IPS DF 6.9 (cell line): ENCODE measurements at regions not wholly inside any gene's neighbourhood (a gene's known extent, or its start where the extent isn't known, plus 50 kb on each side); places are given as distances from the start of the nearest gene placed in this dataset.

ENCODE experiments used
- DNase-seq: peaks from one replicate; pipeline ENCODE4 v3.0.0-alpha.2; 2013; ENCODE audit warnings: low read depth, low spot score
- H3K27ac ChIP-seq: one replicate; pipeline ENCODE4 v1.5.1; 2013; ENCODE audit warnings: low read length, control low read depth
- H3K27me3 ChIP-seq: 2 replicates; pipeline ENCODE4 v1.6.1; 2013; ENCODE audit warnings: mild to moderate bottlenecking, low read length; ENCODE audit not compliant: control insufficient read depth, insufficient read depth
- H3K36me3 ChIP-seq: 2 replicates; pipeline ENCODE4 v1.6.1; 2013; ENCODE audit warnings: low read length; ENCODE audit not compliant: control insufficient read depth, insufficient read depth
- H3K4me1 ChIP-seq: 2 replicates; pipeline ENCODE4 v1.6.1; 2013; ENCODE audit warnings: low read length; ENCODE audit not compliant: control insufficient read depth, insufficient read depth
- H3K4me3 ChIP-seq: 2 replicates; pipeline ENCODE4 v1.5.1; 2013; ENCODE audit warnings: mild to moderate bottlenecking, low read length
- H3K9me3 ChIP-seq: 2 replicates; pipeline ENCODE4 v1.6.1; 2013; ENCODE audit warnings: low read length, inconsistent platforms; ENCODE audit not compliant: control insufficient read depth, insufficient read depth
- WGBS: extraction: QIAGEN DNeasy Blood & Tissue Kit; methylation state at CpG from one replicate; pipeline ENCODE4 v1.1.7; 2013; ENCODE audit warnings: mixed read lengths, missing lambda C conversion rate; ENCODE audit not compliant: insufficient read length, insufficient coverage; 5-methylcytosine and 5-hydroxymethylcytosine counted together

DNA sequence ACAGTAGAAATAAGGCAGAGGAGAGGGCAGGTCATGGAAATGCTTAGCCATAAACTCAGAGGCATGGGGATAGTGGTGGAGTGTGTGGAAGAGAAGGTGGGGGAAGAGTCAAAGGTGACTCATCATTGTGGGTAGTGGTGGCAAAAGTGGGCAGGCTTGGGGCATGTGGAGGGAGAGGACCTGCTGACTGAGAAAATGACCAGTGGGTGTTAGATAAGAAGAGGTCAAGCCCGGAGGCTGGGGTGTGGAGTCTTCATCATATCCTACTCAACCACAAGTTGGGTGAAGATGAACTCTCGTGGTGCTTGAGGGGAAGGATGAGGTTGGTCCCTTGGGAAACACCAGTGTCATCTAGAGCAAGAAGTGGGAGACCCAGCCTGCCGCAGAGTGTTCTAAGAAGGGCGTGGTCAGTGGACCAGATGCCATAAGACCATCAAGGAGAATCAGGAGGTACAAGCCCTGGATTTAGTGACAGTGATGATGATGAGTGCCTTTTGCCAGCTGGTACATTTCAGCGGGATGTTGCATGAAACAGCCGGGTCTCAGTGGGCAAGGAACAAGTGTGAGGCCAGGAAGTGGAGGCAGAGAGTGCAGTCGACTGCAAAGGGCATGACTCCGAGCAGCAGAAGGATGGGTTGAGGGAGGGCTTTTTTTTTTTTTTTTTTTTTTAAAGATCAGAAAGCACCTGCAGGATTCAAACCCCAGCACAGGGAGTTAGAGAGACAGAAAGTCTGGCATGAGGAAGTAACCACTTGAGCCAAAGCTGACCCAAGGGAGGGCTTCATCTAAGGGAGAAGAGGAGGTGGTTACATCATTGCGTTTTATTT is 122.6 kb upstream of the SPRED2 start:
- H3K36me3 ChIP-seq = no peaks in the 10 kb centered on the region
- no peaks in the 10 kb centered on the region for H3K27me3 ChIP-seq
- DNase-seq = no peak
- peaks cover 4% of the 10 kb centered on the region; the same call in 1 of the 2 replicates for H3K4me1 ChIP-seq
- no peak overlapping the region for H3K27ac ChIP-seq
- H3K9me3 ChIP-seq = no peaks in the 10 kb centered on the region
- WGBS = no CpG with 5 or more reads among the region's 9 CpGs
- H3K4me3 ChIP-seq = no peak overlapping the region

- Histone ChIP-seq H3K4me1 (peaks cover 2% of the 10 kb centered on the region; the same call in 1 of the 2 replicates), H3K36me3 (no peaks in the 10 kb centered on the region), H3K27ac (no peak overlapping the region), H3K27me3 (no peaks in the 10 kb centered on the region), H3K4me3 (no peak overlapping the region), H3K9me3 (no peaks in the 10 kb centered on the region)
- no CpG with 5 or more reads among the region's 10 CpGs for WGBS
- DNase-seq = no peak
These were observed 121.2 kb upstream of the SPRED2 start for GRCh38 chr2:65553504-65554074.

GRCh38 chr2:65551528-65551927 is 119.1 kb upstream of the SPRED2 start:
- no peak for DNase-seq
- H3K9me3 ChIP-seq = no peaks in the 10 kb centered on the region
- no peak overlapping the region for H3K27ac ChIP-seq
- H3K4me3 ChIP-seq = no peak overlapping the region
- no peaks in the 10 kb centered on the region for H3K4me1 ChIP-seq
- H3K27me3 ChIP-seq = no peaks in the 10 kb centered on the region
- H3K36me3 ChIP-seq = no peaks in the 10 kb centered on the region
- WGBS = no CpG with 5 or more reads among the region's 7 CpGs

- Histone ChIP-seq H3K9me3 (no peaks in the 10 kb centered on the region), H3K4me3 (no peak overlapping the region), H3K27ac (no peak overlapping the region), H3K4me1 (peaks cover 2% of the 10 kb centered on the region; the same call in 1 of the 2 replicates), H3K27me3 (no peaks in the 10 kb centered on the region), H3K36me3 (no peaks in the 10 kb centered on the region)
- no peak for DNase-seq
- no CpG with 5 or more reads among the region's 7 CpGs for WGBS
These were observed 117.8 kb upstream of the SPRED2 start for GRCh38 chr2:65550246-65550645.

DNA sequence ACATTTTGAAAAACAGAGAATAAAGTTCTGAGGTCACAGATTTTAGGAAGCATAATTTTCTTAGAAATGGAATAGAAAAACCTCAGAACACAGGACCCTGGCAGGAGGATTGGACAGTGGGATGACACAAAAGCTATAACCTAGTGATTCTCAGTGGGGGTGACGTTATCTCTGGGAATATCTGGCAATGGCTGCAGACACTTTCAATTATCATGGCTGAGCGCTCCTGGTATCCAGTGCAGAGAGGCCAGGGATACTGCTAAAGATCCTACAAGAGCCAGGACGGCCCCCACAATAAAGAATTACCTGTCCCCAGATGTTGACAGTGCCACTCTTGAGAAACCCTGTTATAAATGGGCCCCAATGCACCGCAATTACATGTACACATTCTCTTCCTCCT is 117.2 kb upstream of the SPRED2 start:
- no peaks in the 10 kb centered on the region for H3K36me3 ChIP-seq
- no peak overlapping the region for H3K27ac ChIP-seq
- no CpG with 5 or more reads among the region's 4 CpGs for WGBS
- peaks cover 2% of the 10 kb centered on the region; the same call in 1 of the 2 replicates for H3K4me1 ChIP-seq
- no peak for DNase-seq
- H3K9me3 ChIP-seq = no peaks in the 10 kb centered on the region
- H3K4me3 ChIP-seq = no peak overlapping the region
- no peaks in the 10 kb centered on the region for H3K27me3 ChIP-seq

DNA sequence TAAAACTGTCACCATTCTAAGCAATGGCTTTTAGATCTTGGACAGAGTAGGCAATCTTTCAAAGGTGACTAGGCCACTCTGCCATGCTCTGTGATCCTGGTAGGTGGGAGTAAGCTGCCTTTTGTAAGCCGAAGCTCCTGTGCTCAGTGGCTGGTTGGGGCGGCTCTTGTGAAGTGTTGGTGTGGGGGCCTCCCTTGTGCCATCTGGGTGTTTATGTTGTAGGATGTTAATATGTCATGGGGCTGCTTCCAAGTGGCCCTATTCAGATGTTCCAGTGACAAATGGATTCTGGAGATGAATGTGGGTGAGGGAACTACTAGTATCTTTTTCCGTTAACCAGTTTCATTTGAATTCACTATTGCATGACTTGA is 116.8 kb upstream of the SPRED2 start:
- no peaks in the 10 kb centered on the region for H3K27me3 ChIP-seq
- H3K27ac ChIP-seq = no peak overlapping the region
- H3K4me1 ChIP-seq = peaks cover 2% of the 10 kb centered on the region; the same call in 1 of the 2 replicates
- H3K4me3 ChIP-seq = no peak overlapping the region
- no peaks in the 10 kb centered on the region for H3K9me3 ChIP-seq
- WGBS = no CpG with 5 or more reads among the region's 3 CpGs
- no peaks in the 10 kb centered on the region for H3K36me3 ChIP-seq
- DNase-seq = no peak

GRCh38 chr2:65548576-65549256 is 116.3 kb upstream of the SPRED2 start:
- whole genome bisulfite sequencing = no CpG with 5 or more reads among the region's 7 CpGs
- peaks cover 2% of the 10 kb centered on the region; the same call in 1 of the 2 replicates for H3K4me1 ChIP-seq

GRCh38 chr2:65548064-65548463 is 115.7 kb upstream of the SPRED2 start:
- H3K4me1 ChIP-seq = peaks cover 2% of the 10 kb centered on the region; the same call in 1 of the 2 replicates
- WGBS = no CpG with 5 or more reads among the region's 4 CpGs
- H3K27me3 ChIP-seq = no peaks in the 10 kb centered on the region
- H3K4me3 ChIP-seq = no peak overlapping the region
- no peak overlapping the region for H3K27ac ChIP-seq
- no peak for DNase-seq
- no peaks in the 10 kb centered on the region for H3K9me3 ChIP-seq
- H3K36me3 ChIP-seq = no peaks in the 10 kb centered on the region

More at GRCh38 chr2:65548576-65549256, 116.3 kb upstream of the SPRED2 start:
- Histone ChIP-seq H3K27me3 (no peaks in the 10 kb centered on the region), H3K27ac (no peak overlapping the region), H3K36me3 (no peaks in the 10 kb centered on the region), H3K9me3 (no peaks in the 10 kb centered on the region), H3K4me3 (no peak overlapping the region)
- DNase-seq = no peak

DNA sequence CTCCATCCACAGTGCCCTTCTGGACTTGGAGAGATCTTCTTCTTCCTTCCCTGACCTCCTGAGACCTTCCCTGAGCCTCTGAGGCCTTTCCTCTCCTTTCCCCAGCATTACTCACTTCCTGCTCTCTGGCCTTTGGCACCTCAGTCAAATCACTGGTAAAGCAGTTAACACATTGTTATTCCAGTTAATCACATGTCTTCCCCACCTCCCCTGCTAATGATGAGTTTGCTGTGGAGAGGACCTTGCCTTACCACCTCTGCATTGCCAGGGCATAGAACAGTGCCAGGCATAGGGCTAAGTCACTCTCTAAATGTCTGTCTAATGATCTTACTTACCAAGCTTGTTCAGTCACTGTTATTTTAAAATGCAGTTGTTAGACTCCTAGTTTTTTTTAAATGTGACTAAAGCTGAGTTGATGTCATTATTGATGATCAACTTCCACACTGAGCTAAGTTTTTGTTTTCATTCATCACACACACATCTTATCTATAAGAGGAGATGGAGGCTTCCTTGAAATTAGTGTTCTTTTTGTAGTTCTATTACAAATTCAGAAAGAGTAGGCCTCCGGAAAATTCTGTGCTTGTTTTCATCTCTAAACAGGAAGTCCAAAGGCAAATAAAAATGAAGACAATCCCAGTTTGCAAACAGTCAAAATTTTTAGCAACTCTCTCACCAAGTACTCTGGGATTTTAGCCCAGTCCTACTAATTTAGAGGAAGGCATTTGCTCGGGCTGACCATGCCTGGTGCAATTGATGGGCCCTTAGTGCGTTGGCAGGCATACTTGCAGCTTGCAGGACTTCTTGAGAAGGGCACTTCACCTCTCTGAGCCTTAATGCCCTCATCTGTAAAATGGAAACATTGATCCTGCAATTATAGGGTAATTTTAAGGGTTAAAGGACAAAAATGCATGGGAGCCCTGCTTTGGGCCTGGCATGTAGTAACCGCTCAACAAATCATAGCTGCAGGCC is 113.7 kb upstream of the SPRED2 start:
- H3K4me3 ChIP-seq = no peak overlapping the region
- peaks cover 2% of the 10 kb centered on the region; the same call in 1 of the 2 replicates for H3K4me1 ChIP-seq
- no peak for DNase-seq
- no peaks in the 10 kb centered on the region for H3K36me3 ChIP-seq
- no peaks in the 10 kb centered on the region for H3K27me3 ChIP-seq
- H3K9me3 ChIP-seq = no peaks in the 10 kb centered on the region
- no peak overlapping the region for H3K27ac ChIP-seq
- WGBS = no CpG with 5 or more reads among the region's 4 CpGs

GRCh38 chr2:65541773-65542172 is 109.4 kb upstream of the SPRED2 start:
- peaks cover 2% of the 10 kb centered on the region; the same call in 1 of the 2 replicates for H3K4me1 ChIP-seq
- WGBS = no CpG with 5 or more reads among the region's 6 CpGs
- H3K4me3 ChIP-seq = no peak overlapping the region
- no peak overlapping the region for H3K27ac ChIP-seq
- H3K36me3 ChIP-seq = no peaks in the 10 kb centered on the region
- DNase-seq = no peak
- no peaks in the 10 kb centered on the region for H3K27me3 ChIP-seq
- no peaks in the 10 kb centered on the region for H3K9me3 ChIP-seq
